K562 (cell line): ENCODE measurements at regions not wholly inside any gene's neighbourhood (a gene's known extent, or its start where the extent isn't known, plus 50 kb on each side); places are given as distances from the start of the nearest gene placed in this dataset.

Experiments
- HMBOX1 ChIP-seq: sonication (generic); IDR thresholded peaks from 2 replicates; pipeline ENCODE4 v1.6.1; 2016
- HNRNPK ChIP-seq: fragments of 200-400 bp; formaldehyde crosslinking; IDR thresholded peaks from one replicate; pipeline ENCODE4 v1.6.1; 2018; ENCODE audit warnings: mild to moderate bottlenecking, low read depth, low read length; ENCODE audit not compliant: poor library complexity, severe bottlenecking
- HNRNPLL ChIP-seq: fragments of 200-400 bp; formaldehyde crosslinking; IDR thresholded peaks from 2 replicates; pipeline ENCODE4 v1.6.1; 2017; ENCODE audit warnings: low read length, low read depth, mild to moderate bottlenecking; ENCODE audit not compliant: poor library complexity, severe bottlenecking
- NFE2 ChIP-seq: IDR thresholded peaks from 2 replicates; pipeline ENCODE4 v1.6.1; 2014; ENCODE audit warnings: antibody characterized with exemption, low read depth
- SNAPC5 ChIP-seq: fragments of 250-450 bp; sonication (Bioruptor Pico); IDR thresholded peaks from 2 replicates; pipeline ENCODE4 v1.8.0; 2021; ENCODE audit warnings: moderate library complexity, mild to moderate bottlenecking, inconsistent platforms
- ZC3H4 ChIP-seq: sonication (generic); formaldehyde crosslinking; IDR thresholded peaks from 2 replicates; pipeline ENCODE4 v1.9.0; 2021; ENCODE audit warnings: missing genetic modification reagents, borderline replicate concordance
- ZNF133 ChIP-seq: fragments of 250-450 bp; sonication (Bioruptor Pico); IDR thresholded peaks from 2 replicates; pipeline ENCODE4 v1.4.0; 2020; ENCODE audit warnings: mild to moderate bottlenecking
- ZNF512 ChIP-seq: IDR thresholded peaks from 2 replicates; pipeline ENCODE4 v1.6.1; 2016; ENCODE audit warnings: missing genetic modification characterization, missing compliant biosample characterization
- ZNF589 ChIP-seq: fragments of 200-800 bp; sonication (Bioruptor generic); IDR thresholded peaks from 2 replicates; pipeline ENCODE4 v1.6.1; 2016; ENCODE audit warnings: low read depth, missing genetic modification characterization, missing compliant biosample characterization
- TF ChIP-seq, protein P1 (sequence below), 2 experiments: fragments of 200-800 bp in 1 of 2; sonication (Bioruptor generic) in 1 of 2; sonication (generic) in 1 of 2; formaldehyde crosslinking in 1 of 2; IDR thresholded peaks in 1 of 2; conservative IDR thresholded peaks in 1 of 2; 2 replicates each; pipeline versions ENCODE4 v1.5.0 to v1.6.1; 2016 to 2020; ENCODE audit warnings: missing compliant biosample characterization in 1 of 2, missing genetic modification characterization in 1 of 2, missing genetic modification reagents in 1 of 2

- TF ChIP-seq, protein P1, sequence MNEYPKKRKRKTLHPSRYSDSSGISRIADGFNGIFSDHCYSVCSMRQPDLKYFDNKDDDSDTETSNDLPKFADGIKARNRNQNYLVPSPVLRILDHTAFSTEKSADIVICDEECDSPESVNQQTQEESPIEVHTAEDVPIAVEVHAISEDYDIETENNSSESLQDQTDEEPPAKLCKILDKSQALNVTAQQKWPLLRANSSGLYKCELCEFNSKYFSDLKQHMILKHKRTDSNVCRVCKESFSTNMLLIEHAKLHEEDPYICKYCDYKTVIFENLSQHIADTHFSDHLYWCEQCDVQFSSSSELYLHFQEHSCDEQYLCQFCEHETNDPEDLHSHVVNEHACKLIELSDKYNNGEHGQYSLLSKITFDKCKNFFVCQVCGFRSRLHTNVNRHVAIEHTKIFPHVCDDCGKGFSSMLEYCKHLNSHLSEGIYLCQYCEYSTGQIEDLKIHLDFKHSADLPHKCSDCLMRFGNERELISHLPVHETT (CRISPR knock-in tag; conservative IDR thresholded peaks at IDR 0.05 in 1 of 2, IDR thresholded peaks at IDR 0.05 in 1 of 2), result peak in 1 of 2 experiments; percentile 44; a peak in 1 of 4 replicates
- no peak for TF ChIP-seq SNAPC5 (CRISPR knock-in tag)
- no peak for TF ChIP-seq ZC3H4 (CRISPR knock-in tag)
- 0 out of 2 replicates have a peak, but pooled peaks have one; percentile 39 for TF ChIP-seq ZNF589 (CRISPR knock-in tag)
- TF ChIP-seq ZNF133 (CRISPR knock-in tag), result no peak
- TF ChIP-seq HMBOX1, result no peak
- TF ChIP-seq ZNF512 (tag), result no peak
- TF ChIP-seq HNRNPLL, result no peak
- TF ChIP-seq NFE2, result no peak
- TF ChIP-seq HNRNPK, result no peak
These were observed 123.9 kb downstream of the CTNND1 start (continued) for GRCh38 chr11:57885298-57886050.
